ENCODE measurements at regions not wholly inside any gene's neighbourhood (a gene's known extent, or its start where the extent isn't known, plus 50 kb on each side); places are given as distances from the start of the nearest gene placed in this dataset.

- no peaks in the 10 kb centered on the region for H3K36me3 ChIP-seq
- peaks cover 0 to 4% of the 10 kb centered on the region in 2 donors for H3K4me1 ChIP-seq
- no peak for ATAC-seq
- in situ Hi-C loops (cut with MboI; ENCODE audit: low sequenced_read_pairs in 4 of 4): no loop called here
- H3K27me3 ChIP-seq: no peaks in the 10 kb centered on the region
- no peak overlapping the region for H3K27ac ChIP-seq
- intact Hi-C loops (cut with DNase I; ENCODE audit: low total_unique reads): no loop called here
- H3K9me3 ChIP-seq: no peaks in the 10 kb centered on the region
- DNase-seq: no peak
- no peak overlapping the region for H3K4me3 ChIP-seq
- TF ChIP-seq POLR2A (IDR thresholded peaks at IDR 0.05) (no peak), CTCF (IDR thresholded peaks at IDR 0.05 in 4 of 5, conservative IDR thresholded peaks at IDR 0.05 in 1 of 5) (no peak)
Observed at GRCh38 chr1:221451741-221452140, 290.1 kb downstream of the DUSP10 start.

- DNase-seq (no peak), ATAC-seq (no peak)
- H3K36me3 ChIP-seq: no peaks in the 10 kb centered on the region
- no peaks in the 10 kb centered on the region for H3K27me3 ChIP-seq
- in situ Hi-C loops (cut with MboI; ENCODE audit: low sequenced_read_pairs in 4 of 4) (no loop called here), intact Hi-C loops (cut with DNase I; ENCODE audit: low total_unique reads) (no loop called here)
- peaks cover 10 to 13% of the 10 kb centered on the region in 2 donors for H3K4me1 ChIP-seq
- H3K4me3 ChIP-seq: no peak overlapping the region
- no peaks in the 10 kb centered on the region for H3K9me3 ChIP-seq
- TF ChIP-seq CTCF (IDR thresholded peaks at IDR 0.05 in 4 of 5, conservative IDR thresholded peaks at IDR 0.05 in 1 of 5): no peak
- no peak for TF ChIP-seq POLR2A (IDR thresholded peaks at IDR 0.05)
- no peak overlapping the region for H3K27ac ChIP-seq
Observed at GRCh38 chr1:221454096-221454495, 287.8 kb downstream of the DUSP10 start.

- no peaks in the 10 kb centered on the region for H3K27me3 ChIP-seq
- intact Hi-C loops (cut with DNase I; ENCODE audit: low total_unique reads) (no loop called here), in situ Hi-C loops (cut with MboI; ENCODE audit: low sequenced_read_pairs in 4 of 4) (no loop called here)
- H3K36me3 ChIP-seq: no peaks in the 10 kb centered on the region
- peaks cover 37 to 40% of the 10 kb centered on the region in 2 donors for H3K4me1 ChIP-seq
- ATAC-seq (no peak), DNase-seq (no peak)
- H3K9me3 ChIP-seq: no peaks in the 10 kb centered on the region
- no peak overlapping the region for H3K27ac ChIP-seq
- no peak overlapping the region for H3K4me3 ChIP-seq
- TF ChIP-seq POLR2A (IDR thresholded peaks at IDR 0.05) (no peak), CTCF (IDR thresholded peaks at IDR 0.05 in 4 of 5, conservative IDR thresholded peaks at IDR 0.05 in 1 of 5) (no peak)
Observed at GRCh38 chr1:221456918-221457317, 285.0 kb downstream of the DUSP10 start.

- H3K4me3 ChIP-seq: no peak overlapping the region
- in situ Hi-C loops (cut with MboI; ENCODE audit: low sequenced_read_pairs in 4 of 4): no loop called here
Observed at GRCh38 chr1:221457685-221458446, 284.0 kb downstream of the DUSP10 start.

More at GRCh38 chr1:221457685-221458446, 284.0 kb downstream of the DUSP10 start:
- Histone ChIP-seq H3K27me3 (no peaks in the 10 kb centered on the region), H3K9me3 (no peaks in the 10 kb centered on the region), H3K4me1 (peaks cover 47 to 48% of the 10 kb centered on the region in 2 donors), H3K36me3 (no peaks in the 10 kb centered on the region), H3K27ac (peak overlapping the region in 3 of 4 donors; percentile 45 to 71 (median 65))
- TF ChIP-seq POLR2A (IDR thresholded peaks at IDR 0.05) (no peak), CTCF (IDR thresholded peaks at IDR 0.05 in 4 of 5, conservative IDR thresholded peaks at IDR 0.05 in 1 of 5) (no peak)
- ATAC-seq (no peak), DNase-seq (no peak)
- intact Hi-C loops (cut with DNase I; ENCODE audit: low total_unique reads): no loop called here
